ENCODE measurements at regions not wholly inside any gene's neighbourhood (a gene's known extent, or its start where the extent isn't known, plus 50 kb on each side); places are given as distances from the start of the nearest gene placed in this dataset.

GRCh38 chr6:14426281-14426680 lies 308.7 kb downstream of the CD83 start:
- no peaks in the 10 kb centered on the region for H3K27me3 ChIP-seq (ENCODE audit: insufficient read depth)
- H3K9me2 ChIP-seq (ENCODE audit: insufficient read depth): peaks cover 12% of the 10 kb centered on the region; the same call in 1 of the 2 replicates
- H3K4me3 Mint-ChIP-seq: no peak overlapping the region
- H3K27me3 Mint-ChIP-seq (ENCODE audit: insufficient read depth, low read depth, poor library complexity): peaks cover 4% of the 10 kb centered on the region
- no peak overlapping the region for H3K27ac ChIP-seq (ENCODE audit: low read depth)
- no peaks in the 10 kb centered on the region for H3K36me3 ChIP-seq (ENCODE audit: insufficient read depth)
- H3K4me2 ChIP-seq: no peak overlapping the region
- H3K4me3 ChIP-seq: no peak overlapping the region
- TF ChIP-seq ZNF462 (CRISPR knock-in tag; IDR thresholded peaks at IDR 0.05): no peak
- no peak for TF ChIP-seq ZNF114 (CRISPR knock-in tag; IDR thresholded peaks at IDR 0.05)
- TF ChIP-seq REST (IDR thresholded peaks at IDR 0.05; ENCODE audit: unreplicated experiment): no peak
- no peak for TF ChIP-seq CREB1 (CRISPR knock-in tag; IDR thresholded peaks at IDR 0.05; ENCODE audit: low read depth)
- no peak for TF ChIP-seq JUNB (IDR thresholded peaks at IDR 0.05; ENCODE audit: unreplicated experiment)
- TF ChIP-seq, protein P1, sequence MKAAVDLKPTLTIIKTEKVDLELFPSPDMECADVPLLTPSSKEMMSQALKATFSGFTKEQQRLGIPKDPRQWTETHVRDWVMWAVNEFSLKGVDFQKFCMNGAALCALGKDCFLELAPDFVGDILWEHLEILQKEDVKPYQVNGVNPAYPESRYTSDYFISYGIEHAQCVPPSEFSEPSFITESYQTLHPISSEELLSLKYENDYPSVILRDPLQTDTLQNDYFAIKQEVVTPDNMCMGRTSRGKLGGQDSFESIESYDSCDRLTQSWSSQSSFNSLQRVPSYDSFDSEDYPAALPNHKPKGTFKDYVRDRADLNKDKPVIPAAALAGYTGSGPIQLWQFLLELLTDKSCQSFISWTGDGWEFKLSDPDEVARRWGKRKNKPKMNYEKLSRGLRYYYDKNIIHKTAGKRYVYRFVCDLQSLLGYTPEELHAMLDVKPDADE (IDR thresholded peaks at IDR 0.05): no peak
- no peak for TF ChIP-seq POLR2AphosphoS5 (IDR thresholded peaks at IDR 0.05; ENCODE audit: low read depth)
- TF ChIP-seq STAT1 (IDR thresholded peaks at IDR 0.05; ENCODE audit: unreplicated experiment): no peak
- peaks cover 19% of the 10 kb centered on the region; the same call in 1 of the 2 replicates for H3K4me1 ChIP-seq (ENCODE audit: insufficient read depth)
- no peaks in the 10 kb centered on the region for H3F3A ChIP-seq (replicated peaks; ENCODE audit: low read depth)
- no peaks in the 10 kb centered on the region for H4K20me1 ChIP-seq (replicated peaks; ENCODE audit: insufficient read depth)
- peaks cover 19% of the 10 kb centered on the region for H3K4me1 Mint-ChIP-seq
- no peak overlapping the region for H2AFZ ChIP-seq
- H3K36me3 Mint-ChIP-seq (ENCODE audit: low read depth): no peaks in the 10 kb centered on the region
- H3K9me3 Mint-ChIP-seq: no peaks in the 10 kb centered on the region
- ATAC-seq (no peak), DNase-seq (ENCODE audit: low spot score) (no peak)
- H3K27ac Mint-ChIP-seq: no peak overlapping the region
- H3K79me2 ChIP-seq (replicated peaks; ENCODE audit: insufficient read depth): no peaks in the 10 kb centered on the region
